Spleen (tissue), 7 donors: ENCODE measurements at regions not wholly inside any gene's neighbourhood (a gene's known extent, or its start where the extent isn't known, plus 50 kb on each side); places are given as distances from the start of the nearest gene placed in this dataset.

Experiments
- POLR2A ChIP-seq, 3 donors: fragments of 450-650 bp; IDR thresholded peaks; one replicate each; pipeline ENCODE4 v1.5.1; 2017; ENCODE audit warnings: antibody characterized with exemption in 3 of 3, mild to moderate bottlenecking in 1 of 3
- TF ChIP-seq, protein P1 (sequence below), 11 experiments: fragments of 200-600 bp in 7 of 11; fragments of 450-650 bp in 4 of 11; sonication (generic) in 4 of 11; IDR thresholded peaks in 8 of 11; conservative IDR thresholded peaks in 3 of 11; 1 replicate in 7 of 11; 2 replicates in 4 of 11; pipeline versions ENCODE4 v1.4.0 to v1.8.0; 2016 to 2021; ENCODE audit warnings: antibody characterized with exemption in 11 of 11, inconsistent platforms in 4 of 11, mild to moderate bottlenecking in 1 of 11
- donor health status: DM: no; HTN: no; CAD: no; lungs with moderate emphysema.
- donor health status: DM: no; HTN: no; CAD: no.
- donor health status: DM: no; HTN: no; CAD: no.

- TF ChIP-seq POLR2A (IDR thresholded peaks at IDR 0.05), result no peak
- TF ChIP-seq, protein P1, sequence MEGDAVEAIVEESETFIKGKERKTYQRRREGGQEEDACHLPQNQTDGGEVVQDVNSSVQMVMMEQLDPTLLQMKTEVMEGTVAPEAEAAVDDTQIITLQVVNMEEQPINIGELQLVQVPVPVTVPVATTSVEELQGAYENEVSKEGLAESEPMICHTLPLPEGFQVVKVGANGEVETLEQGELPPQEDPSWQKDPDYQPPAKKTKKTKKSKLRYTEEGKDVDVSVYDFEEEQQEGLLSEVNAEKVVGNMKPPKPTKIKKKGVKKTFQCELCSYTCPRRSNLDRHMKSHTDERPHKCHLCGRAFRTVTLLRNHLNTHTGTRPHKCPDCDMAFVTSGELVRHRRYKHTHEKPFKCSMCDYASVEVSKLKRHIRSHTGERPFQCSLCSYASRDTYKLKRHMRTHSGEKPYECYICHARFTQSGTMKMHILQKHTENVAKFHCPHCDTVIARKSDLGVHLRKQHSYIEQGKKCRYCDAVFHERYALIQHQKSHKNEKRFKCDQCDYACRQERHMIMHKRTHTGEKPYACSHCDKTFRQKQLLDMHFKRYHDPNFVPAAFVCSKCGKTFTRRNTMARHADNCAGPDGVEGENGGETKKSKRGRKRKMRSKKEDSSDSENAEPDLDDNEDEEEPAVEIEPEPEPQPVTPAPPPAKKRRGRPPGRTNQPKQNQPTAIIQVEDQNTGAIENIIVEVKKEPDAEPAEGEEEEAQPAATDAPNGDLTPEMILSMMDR (IDR thresholded peaks at IDR 0.05 in 8 of 11, conservative IDR thresholded peaks at IDR 0.05 in 3 of 11), result no peak
Observed at GRCh38 chr4:113828702-113829101, 67.2 kb upstream of the CAMK2D start.
